Peyer's patch (tissue), 4 donors: ENCODE measurements at regions not wholly inside any gene's neighbourhood (a gene's known extent, or its start where the extent isn't known, plus 50 kb on each side); places are given as distances from the start of the nearest gene placed in this dataset.

ENCODE experiments used
- DNase-seq, 3 donors: peaks; one replicate each; pipeline ENCODE4 v3.0.0-alpha.2; 2017 to 2019
- H3K27ac ChIP-seq, 4 donors: fragments of 200-600 bp; sonication (generic); one replicate each; pipeline ENCODE4 v1.5.1; 2016 to 2019
- H3K27me3 ChIP-seq, 2 donors: fragments of 200-600 bp; sonication (generic); one replicate each; pipeline ENCODE4 v1.5.1; 2019
- H3K36me3 ChIP-seq, 3 donors: fragments of 200-600 bp; sonication (generic); one replicate each; pipeline ENCODE4 v1.5.1; 2016 to 2019
- H3K4me1 ChIP-seq, 4 donors: fragments of 200-600 bp; sonication (generic); one replicate each; pipeline ENCODE4 v1.5.1; 2016 to 2019
- H3K4me3 ChIP-seq, 4 donors: fragments of 200-600 bp; sonication (generic); 1 replicate in 3 of 4; 2 replicates in 1 of 4; pipeline ENCODE4 v1.5.1; 2016 to 2019; ENCODE audit warnings: mild to moderate bottlenecking in 1 of 4
- H3K9me3 ChIP-seq, 4 donors: fragments of 200-600 bp; sonication (generic); one replicate each; pipeline ENCODE4 v1.5.1; 2016 to 2019; ENCODE audit warnings: mild to moderate bottlenecking in 1 of 4
- POLR2A ChIP-seq, 2 donors: fragments of 450-650 bp; IDR thresholded peaks; one replicate each; pipeline ENCODE4 v1.5.1; 2017; ENCODE audit warnings: antibody characterized with exemption in 2 of 2, mild to moderate bottlenecking in 2 of 2, moderate library complexity in 2 of 2
- TF ChIP-seq, protein P1 (sequence below), 6 experiments: fragments of 450-650 bp in 4 of 6; fragments of 200-600 bp in 2 of 6; sonication (generic) in 1 of 6; IDR thresholded peaks; one replicate each; pipeline ENCODE4 v1.5.1; 2017 to 2019; ENCODE audit warnings: antibody characterized with exemption in 6 of 6, mild to moderate bottlenecking in 3 of 6, moderate library complexity in 1 of 6

DNA sequence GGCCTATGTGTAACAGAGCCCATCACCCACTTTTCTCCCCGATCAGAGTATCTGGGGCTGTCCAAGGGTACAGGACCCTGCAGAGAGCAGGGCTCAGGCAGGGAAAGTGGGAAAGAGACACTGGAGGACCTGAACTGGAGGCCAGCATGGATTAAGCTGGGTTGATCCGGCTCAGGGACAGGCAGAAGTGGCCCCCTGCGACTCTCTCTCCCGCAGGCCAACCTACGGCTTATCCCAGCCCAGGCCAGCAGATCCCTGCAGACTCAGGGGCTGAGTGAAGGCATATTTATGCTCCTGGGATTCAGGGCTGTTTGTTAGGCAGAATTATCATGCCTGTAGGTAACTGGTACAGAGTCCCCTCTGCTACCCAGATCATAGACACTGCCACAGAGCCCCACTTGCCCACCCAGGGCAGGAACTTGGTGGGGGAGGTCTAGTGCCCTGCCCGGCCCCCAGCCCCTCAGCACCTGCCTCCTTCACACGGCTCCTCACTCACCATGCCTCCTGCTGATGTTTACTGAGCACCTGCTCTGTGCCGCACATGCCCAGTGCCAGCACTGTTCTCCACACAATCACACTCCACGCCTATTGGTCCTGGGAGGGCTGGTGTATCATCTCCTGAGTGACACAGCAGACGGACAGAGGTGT lies 87.3 kb downstream of the ADRA2C start:
- Histone ChIP-seq H3K9me3 (no peaks in the 10 kb centered on the region), H3K4me3 (no peak overlapping the region), H3K27ac (no peak overlapping the region), H3K4me1 (no peaks in the 10 kb centered on the region), H3K27me3 (no peaks in the 10 kb centered on the region), H3K36me3 (no peaks in the 10 kb centered on the region)
- DNase-seq = no peak
- TF ChIP-seq, protein P1, sequence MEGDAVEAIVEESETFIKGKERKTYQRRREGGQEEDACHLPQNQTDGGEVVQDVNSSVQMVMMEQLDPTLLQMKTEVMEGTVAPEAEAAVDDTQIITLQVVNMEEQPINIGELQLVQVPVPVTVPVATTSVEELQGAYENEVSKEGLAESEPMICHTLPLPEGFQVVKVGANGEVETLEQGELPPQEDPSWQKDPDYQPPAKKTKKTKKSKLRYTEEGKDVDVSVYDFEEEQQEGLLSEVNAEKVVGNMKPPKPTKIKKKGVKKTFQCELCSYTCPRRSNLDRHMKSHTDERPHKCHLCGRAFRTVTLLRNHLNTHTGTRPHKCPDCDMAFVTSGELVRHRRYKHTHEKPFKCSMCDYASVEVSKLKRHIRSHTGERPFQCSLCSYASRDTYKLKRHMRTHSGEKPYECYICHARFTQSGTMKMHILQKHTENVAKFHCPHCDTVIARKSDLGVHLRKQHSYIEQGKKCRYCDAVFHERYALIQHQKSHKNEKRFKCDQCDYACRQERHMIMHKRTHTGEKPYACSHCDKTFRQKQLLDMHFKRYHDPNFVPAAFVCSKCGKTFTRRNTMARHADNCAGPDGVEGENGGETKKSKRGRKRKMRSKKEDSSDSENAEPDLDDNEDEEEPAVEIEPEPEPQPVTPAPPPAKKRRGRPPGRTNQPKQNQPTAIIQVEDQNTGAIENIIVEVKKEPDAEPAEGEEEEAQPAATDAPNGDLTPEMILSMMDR (IDR thresholded peaks at IDR 0.05) = no peak
- no peak for TF ChIP-seq POLR2A (IDR thresholded peaks at IDR 0.05)

DNA sequence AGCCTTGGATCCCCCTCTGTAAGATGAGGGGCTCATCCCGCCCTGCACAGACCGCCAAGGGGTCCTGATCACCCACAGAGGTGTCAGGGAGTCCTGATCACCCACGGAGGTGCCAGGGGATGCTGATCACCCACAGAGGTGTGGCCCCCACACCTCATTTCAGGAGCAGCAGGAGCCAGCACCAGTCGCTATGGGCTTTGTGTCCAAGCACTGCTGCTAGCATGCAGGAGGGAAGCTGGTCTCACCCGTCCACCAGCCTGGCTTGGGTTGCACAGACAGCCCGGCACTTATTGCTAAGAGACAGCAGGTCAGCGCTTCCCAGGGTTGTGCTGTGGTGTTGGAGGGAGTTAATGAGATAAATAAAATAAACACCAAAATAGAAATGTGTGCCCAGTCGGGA lies 88.5 kb downstream of the ADRA2C start:
- no peak overlapping the region for H3K27ac ChIP-seq
- no peaks in the 10 kb centered on the region for H3K4me1 ChIP-seq
- TF ChIP-seq, protein P1 (IDR thresholded peaks at IDR 0.05) = no peak
- no peak for TF ChIP-seq POLR2A (IDR thresholded peaks at IDR 0.05)
- no peaks in the 10 kb centered on the region for H3K9me3 ChIP-seq
- DNase-seq = no peak
- H3K36me3 ChIP-seq = no peaks in the 10 kb centered on the region
- H3K27me3 ChIP-seq = no peaks in the 10 kb centered on the region
- H3K4me3 ChIP-seq = no peak overlapping the region

DNA sequence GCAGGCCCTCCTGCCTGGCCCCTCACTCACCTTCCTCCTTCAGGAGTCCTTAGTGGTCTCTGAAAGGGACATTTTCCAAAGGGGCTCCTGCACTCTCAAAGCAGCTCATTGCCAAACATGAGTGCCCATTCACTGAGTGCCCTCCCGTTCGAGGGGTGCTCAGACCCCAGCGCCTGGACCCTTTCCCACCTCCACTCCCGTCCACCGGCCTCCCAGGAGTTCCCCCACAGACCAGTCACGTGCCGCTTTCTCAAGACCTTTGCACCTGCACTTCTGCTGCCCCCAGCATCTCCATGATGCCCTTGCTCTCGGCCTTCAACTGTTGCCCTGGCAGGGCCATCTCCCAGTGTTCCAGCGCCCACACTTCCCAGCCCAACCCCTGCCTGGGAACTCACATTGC lies 89.5 kb downstream of the ADRA2C start:
- Histone ChIP-seq H3K4me1 (no peaks in the 10 kb centered on the region), H3K27me3 (no peaks in the 10 kb centered on the region), H3K36me3 (no peaks in the 10 kb centered on the region), H3K27ac (no peak overlapping the region), H3K4me3 (no peak overlapping the region), H3K9me3 (no peaks in the 10 kb centered on the region)
- no peak for DNase-seq
- TF ChIP-seq, protein P1 (IDR thresholded peaks at IDR 0.05) = no peak
- no peak for TF ChIP-seq POLR2A (IDR thresholded peaks at IDR 0.05)

DNA sequence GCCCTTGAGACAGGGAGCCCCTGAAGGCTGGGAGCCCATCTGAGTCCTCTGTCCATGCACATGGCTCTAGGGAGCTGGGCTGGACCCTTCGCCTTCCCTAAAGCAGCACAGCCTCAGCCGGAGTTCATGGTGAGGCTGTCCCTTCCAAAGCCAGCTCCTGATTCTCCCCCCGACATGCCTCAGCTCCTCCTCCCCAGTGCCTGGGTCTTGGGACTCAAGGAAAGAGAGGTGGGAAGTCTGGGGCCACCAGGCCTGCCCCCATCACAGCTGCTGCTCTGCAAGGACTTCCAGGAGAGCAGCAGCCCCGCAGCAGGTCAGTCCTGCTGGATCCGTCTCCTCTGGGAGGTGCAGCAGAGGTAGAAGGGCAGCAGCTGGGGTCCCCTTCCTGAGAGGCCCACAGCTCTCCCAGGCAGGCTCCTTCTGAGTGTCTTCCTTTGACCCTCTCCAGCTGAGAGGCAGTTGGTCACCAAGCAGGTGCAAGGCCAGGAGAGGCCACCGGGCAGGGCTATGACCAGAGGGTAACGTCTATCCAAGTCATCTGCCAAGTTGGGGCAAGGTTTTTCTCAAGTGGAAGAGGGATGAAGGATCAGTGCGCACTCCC lies 90.5 kb downstream of the ADRA2C start:
- H3K9me3 ChIP-seq = no peaks in the 10 kb centered on the region
- H3K27me3 ChIP-seq = no peaks in the 10 kb centered on the region
- no peak for DNase-seq
- no peaks in the 10 kb centered on the region for H3K36me3 ChIP-seq
- H3K4me3 ChIP-seq = no peak overlapping the region
- H3K27ac ChIP-seq = no peak overlapping the region
- TF ChIP-seq, protein P1 (IDR thresholded peaks at IDR 0.05) = no peak
- no peak for TF ChIP-seq POLR2A (IDR thresholded peaks at IDR 0.05)
- no peaks in the 10 kb centered on the region for H3K4me1 ChIP-seq

DNA sequence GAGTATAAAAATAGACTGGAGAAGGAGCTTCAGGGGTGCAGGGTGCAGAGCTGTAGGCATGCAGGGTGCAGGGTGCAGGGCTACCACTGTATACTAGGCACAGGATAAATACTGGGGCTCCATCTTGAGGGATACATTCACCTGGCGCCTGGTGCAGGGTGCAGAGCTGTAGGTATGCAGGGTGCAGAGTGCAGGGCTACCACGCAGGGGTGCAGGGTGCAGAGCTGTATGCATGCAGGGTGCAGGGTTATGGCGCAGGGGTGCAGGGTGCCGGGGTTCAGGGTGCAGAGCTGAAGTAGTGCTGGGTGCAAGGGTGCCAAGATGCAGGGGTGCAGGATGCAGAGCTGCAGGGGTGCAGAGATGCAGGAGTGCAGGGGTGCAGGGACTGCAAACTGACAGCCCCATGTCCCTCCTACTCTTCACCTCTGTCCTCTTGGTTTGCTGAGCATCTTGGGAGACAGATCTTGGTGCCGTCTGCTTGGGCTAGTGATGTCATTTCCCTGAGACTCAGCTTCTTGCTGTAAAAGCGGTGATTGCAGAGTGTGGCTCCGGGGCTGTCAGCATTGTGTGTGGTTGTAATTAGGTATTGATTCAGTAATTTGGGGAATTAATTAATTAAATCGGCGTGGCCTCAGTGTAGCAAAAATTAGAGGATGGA lies 91.2 kb downstream of the ADRA2C start:
- no peak for TF ChIP-seq POLR2A (IDR thresholded peaks at IDR 0.05)
- TF ChIP-seq, protein P1 (IDR thresholded peaks at IDR 0.05) = no peak
- H3K36me3 ChIP-seq = no peaks in the 10 kb centered on the region
- no peak overlapping the region for H3K4me3 ChIP-seq
- no peaks in the 10 kb centered on the region for H3K4me1 ChIP-seq
- H3K27me3 ChIP-seq = no peaks in the 10 kb centered on the region
- no peak overlapping the region for H3K27ac ChIP-seq
- DNase-seq = no peak
- no peaks in the 10 kb centered on the region for H3K9me3 ChIP-seq
